NCI-H1105 treated with DMSO at 0.1 percent for 48 hours (cell line): ENCODE measurements at regions not wholly inside any gene's neighbourhood (a gene's known extent, or its start where the extent isn't known, plus 50 kb on each side); places are given as distances from the start of the nearest gene placed in this dataset.

ENCODE experiments used
- DNase-seq: peaks from one replicate; lab custom pipeline; 2025; lab: John Stamatoyannopoulos, UW

DNA sequence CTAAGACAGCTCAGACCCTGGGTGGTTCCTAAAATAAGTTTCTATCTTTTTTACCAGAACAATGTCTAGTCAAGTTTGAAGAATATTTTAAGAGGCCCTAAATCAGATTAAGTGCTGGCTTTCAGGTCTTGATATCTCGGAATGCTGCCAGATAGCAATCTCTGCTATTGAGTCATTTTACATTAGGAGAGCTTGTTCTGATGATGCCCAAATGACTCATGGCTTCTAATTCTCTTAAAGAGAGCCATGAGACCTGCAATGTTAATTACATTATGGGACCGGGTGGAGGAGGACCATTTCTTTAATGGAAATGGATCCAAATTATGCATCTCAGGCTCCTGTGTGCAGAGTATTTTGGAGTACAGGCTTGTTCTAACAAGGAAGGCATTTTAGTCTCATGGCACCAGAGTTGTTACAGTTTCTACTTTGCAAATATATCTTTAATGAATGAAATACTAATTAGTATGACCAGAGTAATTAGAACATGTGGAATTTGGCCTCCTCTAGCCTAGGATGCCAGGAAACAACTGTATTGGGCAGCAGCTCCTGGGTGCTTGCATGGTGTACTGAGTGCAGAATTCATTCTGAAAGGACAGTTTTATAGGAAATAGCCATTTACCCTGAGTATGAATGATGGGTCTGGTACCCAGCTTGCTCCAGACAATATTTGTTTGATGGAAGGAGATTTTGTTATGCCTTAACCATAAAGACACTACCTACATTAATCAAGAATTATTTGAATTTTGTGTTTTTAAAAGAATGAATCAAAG is 94.0 kb upstream of the SULT1C3 start:
- DNase-seq: no peak

DNA sequence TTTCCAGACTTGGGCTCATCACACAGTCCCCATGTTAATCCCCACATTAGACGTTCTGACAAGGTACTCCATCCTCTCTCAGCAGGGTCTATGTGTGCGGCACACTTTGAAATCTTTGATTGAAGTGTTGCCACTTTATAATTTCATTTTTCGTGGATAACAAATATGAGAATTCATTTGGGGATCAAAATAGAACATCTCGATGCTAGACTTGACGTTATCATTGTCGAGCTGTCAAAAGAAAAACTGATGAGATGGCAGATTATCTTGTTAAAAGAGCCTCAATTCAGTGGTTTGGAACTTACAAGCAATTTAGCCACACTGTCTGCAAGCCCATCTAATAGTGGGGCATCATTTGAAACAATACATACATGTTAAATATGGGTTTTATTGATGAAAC is 91.2 kb upstream of the SULT1C3 start:
- no peak for DNase-seq

DNA sequence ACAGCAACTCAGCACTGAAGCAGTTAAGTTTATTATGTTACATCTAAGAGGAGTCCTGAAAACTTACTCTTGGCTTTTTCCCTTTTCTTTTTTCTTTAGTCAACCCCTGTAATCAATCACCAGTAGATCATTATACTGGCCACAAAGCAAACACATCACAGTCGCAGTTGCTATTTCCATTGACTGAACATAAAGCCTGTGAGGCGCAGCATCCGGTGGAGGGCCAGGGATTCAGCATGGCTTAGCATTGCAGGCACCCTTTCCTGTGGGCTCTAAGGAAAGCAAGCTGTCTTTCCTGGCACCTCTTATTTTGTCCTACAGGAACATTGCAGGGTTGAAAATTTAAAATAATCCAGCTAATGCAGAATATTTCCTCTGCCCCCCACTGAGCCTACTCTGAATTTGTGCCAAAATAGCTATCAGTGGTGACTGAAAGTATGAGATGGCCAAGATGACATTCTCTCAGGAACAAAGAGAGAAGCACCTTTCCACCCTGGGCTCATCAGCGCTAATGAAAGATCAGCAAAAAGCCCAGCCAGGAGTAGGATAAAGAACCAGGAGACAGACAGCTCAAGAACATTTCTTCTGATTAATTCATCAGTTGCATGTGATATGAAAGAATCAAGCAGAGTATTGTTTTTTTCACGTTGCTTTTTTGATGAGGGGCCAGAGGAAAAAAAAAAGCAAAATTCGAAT is 85.3 kb upstream of the SULT1C3 start:
- DNase-seq: no peak

DNA sequence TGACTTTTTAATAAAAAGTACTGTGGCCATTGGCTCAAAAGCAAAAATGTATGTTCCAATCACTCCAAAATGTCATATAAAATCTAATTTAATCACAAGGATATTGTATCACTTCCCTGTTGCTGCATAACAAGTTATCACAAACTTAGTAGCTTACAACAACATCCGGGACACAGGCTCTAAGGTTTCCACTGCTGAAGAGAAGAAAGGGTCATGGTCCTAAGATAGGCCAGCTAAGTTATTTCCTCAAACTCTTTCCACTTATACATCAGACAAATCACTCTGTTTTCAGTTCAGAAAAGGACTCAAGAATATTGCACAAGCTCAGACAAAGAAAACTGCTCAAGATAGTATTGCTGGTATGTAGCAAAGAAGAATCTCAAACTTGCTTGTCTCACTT is 78.5 kb upstream of the SULT1C3 start:
- no peak for DNase-seq

- no peak for DNase-seq
Measured at GRCh38 chr2:108164318-108164717, 75.5 kb upstream of the SULT1C3 start.

DNA sequence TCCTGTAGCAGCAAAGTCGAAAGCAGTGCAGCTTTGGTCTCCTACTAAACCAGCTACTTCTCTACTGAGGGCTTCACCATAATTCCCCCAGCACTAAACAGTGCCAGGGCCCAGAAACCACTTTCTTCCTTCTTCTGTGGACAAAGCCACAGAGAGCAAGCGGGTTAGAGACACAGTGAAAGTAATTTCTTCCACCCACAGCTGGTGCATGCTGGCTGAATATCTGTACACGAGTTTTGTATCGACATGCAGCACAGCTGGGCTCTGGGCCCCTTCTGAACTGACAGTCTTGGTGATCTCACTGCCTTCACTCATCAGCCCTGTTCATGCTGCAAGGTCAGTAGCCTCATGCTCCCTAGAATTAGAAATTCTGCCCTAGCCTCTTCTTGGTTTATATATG is 74.0 kb upstream of the SULT1C3 start:
- DNase-seq: no peak

DNA sequence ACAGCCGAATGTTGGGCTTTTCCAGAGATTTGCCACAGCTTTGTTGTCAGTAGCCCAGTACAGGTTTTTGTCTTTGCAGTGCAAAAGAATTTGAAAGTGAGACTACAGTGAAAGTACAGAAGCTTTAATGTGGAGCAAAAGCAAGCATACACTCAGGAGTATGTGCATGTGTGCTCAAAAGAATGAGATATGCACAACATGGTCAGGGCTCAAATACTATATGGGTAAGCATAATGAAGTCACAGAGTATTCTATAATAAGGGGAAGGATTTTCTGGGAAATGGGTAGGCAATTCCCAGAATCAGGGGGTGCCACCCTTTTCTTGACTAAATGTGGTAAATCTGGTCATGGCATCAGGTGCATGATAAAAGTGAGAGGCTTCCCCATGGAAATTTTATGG is 72.1 kb upstream of the SULT1C3 start:
- no peak for DNase-seq

GRCh38 chr2:108169982-108170625 is 69.7 kb upstream of the SULT1C3 start:
- peak; percentile 14 for DNase-seq

- no peak for DNase-seq
Measured at GRCh38 chr2:108171657-108172056, 68.1 kb upstream of the SULT1C3 start.

DNA sequence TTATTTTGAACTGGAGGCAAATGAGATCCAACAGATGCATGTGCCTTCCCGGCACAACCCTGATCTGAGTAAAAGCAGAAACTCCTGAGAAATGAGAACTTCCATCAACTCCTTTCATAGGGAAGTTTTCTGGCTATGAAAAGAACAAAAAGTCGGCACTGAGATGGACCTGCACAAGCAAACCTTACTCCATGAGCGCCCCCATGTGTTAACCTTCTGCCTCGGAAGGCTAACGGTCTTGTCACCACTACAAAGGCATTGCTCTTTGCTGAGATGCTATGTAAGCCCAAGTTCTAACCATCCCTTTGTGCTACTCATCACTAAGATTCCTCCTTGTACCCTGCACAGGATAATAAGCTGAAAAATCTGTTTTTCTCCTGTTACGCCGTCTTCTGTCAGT is 57.3 kb upstream of the SULT1C3 start:
- no peak for DNase-seq

DNA sequence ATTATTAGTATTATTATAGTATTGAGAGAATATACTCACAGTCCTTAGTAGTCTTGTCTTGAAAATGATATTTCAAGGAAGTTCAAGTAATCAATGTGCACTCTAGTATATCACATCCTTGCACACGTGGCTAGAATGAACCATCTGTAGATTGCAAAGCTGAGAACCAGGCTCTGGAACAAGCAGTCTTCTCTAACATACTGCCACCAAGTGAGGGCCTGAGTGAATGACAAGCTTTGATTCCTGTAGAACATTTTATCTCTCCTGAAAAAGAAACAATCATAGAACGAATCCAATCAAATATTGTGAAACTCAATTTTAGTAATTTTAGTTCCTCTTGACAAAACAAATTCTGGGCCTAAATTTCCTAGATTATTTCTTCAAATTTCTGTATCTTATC is 55.3 kb upstream of the SULT1C3 start:
- DNase-seq: peak; percentile 17

DNA sequence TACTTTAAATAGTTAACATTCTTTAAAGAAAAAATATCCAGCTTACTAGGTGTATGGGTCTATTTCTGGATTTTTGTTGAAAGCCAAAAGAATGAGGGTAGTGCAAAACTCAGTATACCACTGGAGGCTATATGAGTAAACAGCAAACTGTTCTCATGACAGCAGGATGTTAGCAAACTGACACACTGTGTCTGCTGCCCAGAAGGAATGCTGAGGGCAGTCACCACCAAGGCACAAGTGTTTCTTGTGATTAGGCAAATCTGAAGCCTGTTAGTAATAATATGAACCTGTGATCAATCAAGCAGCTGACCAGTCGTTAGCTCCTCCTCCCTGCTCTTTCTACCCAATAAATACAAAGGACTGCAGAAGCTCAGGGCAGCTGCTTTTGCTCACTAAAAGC is 50.5 kb upstream of the SULT1C3 start:
- DNase-seq: no peak
